ENCODE measurements at regions not wholly inside any gene's neighbourhood (a gene's known extent, or its start where the extent isn't known, plus 50 kb on each side); places are given as distances from the start of the nearest gene placed in this dataset.

DNA sequence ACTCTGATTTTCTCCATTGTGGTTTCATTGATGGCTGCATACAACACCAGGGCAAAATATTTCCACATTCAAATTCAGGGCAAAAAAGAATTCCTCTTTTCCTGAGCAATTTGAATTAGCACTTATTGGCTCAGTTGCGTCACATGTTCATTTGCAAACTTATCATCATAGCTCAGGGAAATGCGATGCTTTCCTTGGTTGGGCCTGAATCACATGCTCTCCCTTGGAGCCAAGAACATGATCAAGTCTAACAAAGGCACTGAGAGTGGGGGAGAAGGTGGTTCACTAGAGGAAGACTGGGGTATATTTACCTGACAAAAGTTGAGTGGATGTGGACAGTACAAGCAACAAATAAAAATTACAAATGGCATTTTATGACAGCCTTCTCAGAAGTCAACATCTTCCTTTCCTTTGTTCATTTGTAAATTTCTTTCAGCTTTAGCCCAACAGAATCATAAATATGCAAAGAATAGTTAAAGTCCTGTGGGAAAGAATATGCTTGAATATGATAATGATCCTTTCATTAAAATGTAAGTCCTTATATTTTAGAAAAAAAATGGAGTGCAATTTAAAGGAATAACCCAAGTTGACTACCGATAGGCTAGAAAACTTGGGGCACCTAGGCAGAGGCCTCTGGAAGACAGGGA is 277.2 kb downstream of the NEDD1 start:
- Histone ChIP-seq H3K4me3 (no peak overlapping the region), H3K36me3 (no peaks in the 10 kb centered on the region), H3K9me3 (no peaks in the 10 kb centered on the region), H3K4me1 (replicated peaks) (no peaks in the 10 kb centered on the region), H3K27me3 (replicated peaks; ENCODE audit: insufficient read depth) (no peaks in the 10 kb centered on the region), H3K27ac (no peak overlapping the region)
- DNase-seq (ENCODE audit: low spot score), result no peak
- 97% methylated on average over 3 of the region's 3 CpGs for WGBS
- intact Hi-C loops (cut with DNase I), result no loop called here
- TF ChIP-seq, protein P1, sequence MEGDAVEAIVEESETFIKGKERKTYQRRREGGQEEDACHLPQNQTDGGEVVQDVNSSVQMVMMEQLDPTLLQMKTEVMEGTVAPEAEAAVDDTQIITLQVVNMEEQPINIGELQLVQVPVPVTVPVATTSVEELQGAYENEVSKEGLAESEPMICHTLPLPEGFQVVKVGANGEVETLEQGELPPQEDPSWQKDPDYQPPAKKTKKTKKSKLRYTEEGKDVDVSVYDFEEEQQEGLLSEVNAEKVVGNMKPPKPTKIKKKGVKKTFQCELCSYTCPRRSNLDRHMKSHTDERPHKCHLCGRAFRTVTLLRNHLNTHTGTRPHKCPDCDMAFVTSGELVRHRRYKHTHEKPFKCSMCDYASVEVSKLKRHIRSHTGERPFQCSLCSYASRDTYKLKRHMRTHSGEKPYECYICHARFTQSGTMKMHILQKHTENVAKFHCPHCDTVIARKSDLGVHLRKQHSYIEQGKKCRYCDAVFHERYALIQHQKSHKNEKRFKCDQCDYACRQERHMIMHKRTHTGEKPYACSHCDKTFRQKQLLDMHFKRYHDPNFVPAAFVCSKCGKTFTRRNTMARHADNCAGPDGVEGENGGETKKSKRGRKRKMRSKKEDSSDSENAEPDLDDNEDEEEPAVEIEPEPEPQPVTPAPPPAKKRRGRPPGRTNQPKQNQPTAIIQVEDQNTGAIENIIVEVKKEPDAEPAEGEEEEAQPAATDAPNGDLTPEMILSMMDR (IDR thresholded peaks at IDR 0.05), result no peak
- TF ChIP-seq POLR2A (IDR thresholded peaks at IDR 0.05) (no peak), POLR2AphosphoS5 (IDR thresholded peaks at IDR 0.05) (no peak)

DNA sequence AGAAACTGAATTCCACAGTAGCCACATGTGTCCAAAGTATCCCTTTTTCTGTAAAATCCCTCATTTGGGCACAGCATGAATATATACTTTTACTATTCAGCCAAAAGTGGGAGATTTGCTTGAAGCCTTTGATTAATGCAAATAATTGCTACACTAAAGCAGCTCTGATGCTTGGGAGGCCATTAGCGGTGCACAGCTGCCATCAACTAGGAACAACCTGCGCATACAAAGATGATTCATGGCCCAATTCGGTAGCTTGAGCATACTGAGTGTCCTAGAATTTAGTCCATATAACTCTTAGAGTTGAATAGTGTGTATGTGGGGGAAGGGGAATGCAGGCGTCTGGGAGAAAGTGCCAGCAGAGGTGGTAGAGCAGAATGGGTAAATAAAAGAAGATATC is 277.0 kb upstream of the RMST start:
- Histone ChIP-seq H3K4me1 (replicated peaks) (no peaks in the 10 kb centered on the region), H3K9me3 (no peaks in the 10 kb centered on the region), H3K36me3 (no peaks in the 10 kb centered on the region), H3K27ac (no peak overlapping the region), H3K27me3 (replicated peaks; ENCODE audit: insufficient read depth) (no peaks in the 10 kb centered on the region), H3K4me3 (no peak overlapping the region)
- WGBS, result 86% methylated on average over 4 of the region's 4 CpGs
- intact Hi-C loops (cut with DNase I), result no loop called here
- TF ChIP-seq, protein P1 (IDR thresholded peaks at IDR 0.05), result no peak
- TF ChIP-seq POLR2AphosphoS5 (IDR thresholded peaks at IDR 0.05) (no peak), POLR2A (IDR thresholded peaks at IDR 0.05) (no peak)
- no peak for DNase-seq (ENCODE audit: low spot score)

DNA sequence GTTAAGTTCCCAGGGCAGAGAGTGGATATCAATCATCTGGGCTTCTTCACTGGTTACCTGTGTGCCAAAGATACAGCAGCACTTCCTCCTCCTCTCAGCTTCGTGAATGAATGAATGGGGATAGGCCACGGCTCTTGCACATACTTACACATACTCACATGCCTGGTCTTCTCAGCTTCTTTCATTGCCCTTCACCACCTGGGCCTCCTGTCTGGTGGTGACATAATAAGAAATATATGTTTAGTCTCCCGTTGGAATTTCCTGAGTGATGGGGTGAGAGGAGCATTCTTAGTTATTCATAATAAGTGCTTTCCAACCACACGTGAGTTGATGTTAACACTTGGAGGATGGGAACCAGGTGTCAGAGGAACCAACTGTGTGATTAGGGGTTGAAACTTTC is 268.1 kb upstream of the RMST start:
- intact Hi-C loops (cut with DNase I), result no loop called here
- H3K27ac ChIP-seq, result no peak overlapping the region
- H3K4me1 ChIP-seq (replicated peaks), result no peaks in the 10 kb centered on the region
- H3K36me3 ChIP-seq, result no peaks in the 10 kb centered on the region
- no peaks in the 10 kb centered on the region for H3K27me3 ChIP-seq (replicated peaks; ENCODE audit: insufficient read depth)
- H3K4me3 ChIP-seq, result no peak overlapping the region
- no peak for TF ChIP-seq POLR2AphosphoS5 (IDR thresholded peaks at IDR 0.05)
- no peak for TF ChIP-seq POLR2A (IDR thresholded peaks at IDR 0.05)
- TF ChIP-seq, protein P1 (IDR thresholded peaks at IDR 0.05), result no peak
- WGBS, result 72% methylated on average over 4 of the region's 4 CpGs
- H3K9me3 ChIP-seq, result no peaks in the 10 kb centered on the region
- DNase-seq (ENCODE audit: low spot score), result no peak

DNA sequence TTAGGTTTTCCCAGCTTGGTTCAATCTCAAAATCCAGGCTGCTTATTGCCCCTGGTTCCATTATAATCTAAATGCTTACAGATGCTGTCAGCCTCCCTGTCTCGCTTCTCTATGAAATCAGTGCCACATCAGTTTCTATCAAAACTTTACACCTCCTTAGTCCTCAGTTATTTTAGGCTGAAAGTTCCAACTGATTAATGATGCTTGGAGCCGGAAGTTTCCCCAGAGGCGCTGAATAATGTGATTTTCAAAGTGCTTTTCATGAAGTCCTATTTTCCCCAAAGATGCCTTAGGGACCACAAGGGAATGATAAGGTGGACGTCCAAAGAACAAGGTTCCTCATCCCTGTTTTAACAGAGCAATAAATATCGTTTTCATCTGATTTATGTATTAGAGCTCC is 262.4 kb upstream of the RMST start:
- DNase-seq (ENCODE audit: low spot score), result no peak
- Histone ChIP-seq H3K4me1 (replicated peaks) (no peaks in the 10 kb centered on the region), H3K27ac (no peak overlapping the region), H3K36me3 (no peaks in the 10 kb centered on the region), H3K9me3 (no peaks in the 10 kb centered on the region), H3K27me3 (replicated peaks; ENCODE audit: insufficient read depth) (no peaks in the 10 kb centered on the region), H3K4me3 (no peak overlapping the region)
- 63% methylated on average over 5 of the region's 5 CpGs for WGBS
- TF ChIP-seq, protein P1 (IDR thresholded peaks at IDR 0.05), result no peak
- TF ChIP-seq POLR2AphosphoS5 (IDR thresholded peaks at IDR 0.05) (no peak), POLR2A (IDR thresholded peaks at IDR 0.05) (no peak)
- intact Hi-C loops (cut with DNase I), result no loop called here

DNA sequence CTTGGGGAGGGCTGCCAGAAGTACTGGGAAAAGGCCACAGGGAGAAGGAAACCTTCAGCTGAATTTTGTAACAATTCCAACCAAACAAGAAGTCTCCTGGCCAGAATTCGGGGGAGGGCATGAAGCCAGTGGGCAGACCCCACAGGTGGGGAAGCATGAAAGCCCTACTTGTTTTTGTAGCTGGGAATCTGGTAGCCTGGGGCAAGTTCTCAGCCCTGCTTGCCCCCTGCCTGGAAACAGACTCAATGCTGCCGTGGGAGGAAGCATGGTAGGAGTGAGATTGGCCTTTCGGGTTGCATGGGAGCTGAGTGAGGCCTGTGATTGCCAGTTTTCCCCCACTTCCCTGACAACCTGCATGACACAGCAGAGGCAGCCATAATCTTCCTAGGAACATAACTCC is 259.2 kb upstream of the RMST start:
- WGBS, result 68% methylated on average over 3 of the region's 3 CpGs
- DNase-seq (ENCODE audit: low spot score), result no peak
- intact Hi-C loops (cut with DNase I), result no loop called here
- H3K4me3 ChIP-seq, result no peak overlapping the region
- TF ChIP-seq, protein P1 (IDR thresholded peaks at IDR 0.05), result no peak
- TF ChIP-seq POLR2A (IDR thresholded peaks at IDR 0.05) (no peak), POLR2AphosphoS5 (IDR thresholded peaks at IDR 0.05) (no peak)
- no peak overlapping the region for H3K27ac ChIP-seq
- H3K36me3 ChIP-seq, result no peaks in the 10 kb centered on the region
- H3K9me3 ChIP-seq, result no peaks in the 10 kb centered on the region
- H3K4me1 ChIP-seq (replicated peaks), result no peaks in the 10 kb centered on the region
- no peaks in the 10 kb centered on the region for H3K27me3 ChIP-seq (replicated peaks; ENCODE audit: insufficient read depth)

Data from prostate gland (tissue), 2 donors.